RWPE1 (cell line): ENCODE measurements at regions not wholly inside any gene's neighbourhood (a gene's known extent, or its start where the extent isn't known, plus 50 kb on each side); places are given as distances from the start of the nearest gene placed in this dataset.

ENCODE experiments used
- CTCF ChIA-PET: fragments of 350-600 bp; sonication (Branson Sonifier 250); formaldehyde crosslinking; extraction: SDS; loops from one replicate; lab custom pipeline; 2021; lab: Yijun Ruan, JAX
- POLR2A ChIA-PET: fragments of 400-600 bp; formaldehyde crosslinking; extraction: SDS; loops from one replicate; lab custom pipeline; 2020; ENCODE audit warnings: antibody characterized with exemption; ENCODE audit not compliant: low non-redundant PET; lab: Yijun Ruan, JAX
- DNase-seq: peaks from one replicate; pipeline ENCODE4 v3.0.0; 2012; ENCODE audit warnings: low spot score
- H3K27ac ChIP-seq: fragments of 450-650 bp; 2 replicates; pipeline ENCODE4 v1.5.1; 2017
- CTCF ChIP-seq: fragments of 450-650 bp; conservative IDR thresholded peaks from 2 replicates; pipeline ENCODE4 v1.5.1; 2017; ENCODE audit warnings: low read depth, mild to moderate bottlenecking

- no peak overlapping the region for H3K27ac ChIP-seq
- ChIA-PET CTCF (no interaction called here), POLR2A (no interaction called here)
- no peak for TF ChIP-seq CTCF
- no peak for DNase-seq
Observed at GRCh38 chr12:28709986-28710685, 438.9 kb upstream of the FAR2 start.

GRCh38 chr12:28710882-28711281 lies 438.2 kb upstream of the FAR2 start:
- no peak for DNase-seq
- ChIA-PET POLR2A (no interaction called here), CTCF (no interaction called here)
- TF ChIP-seq CTCF, result no peak
- H3K27ac ChIP-seq, result no peak overlapping the region

GRCh38 chr12:28711421-28711820 lies 437.7 kb upstream of the FAR2 start:
- H3K27ac ChIP-seq, result no peak overlapping the region
- no peak for DNase-seq
- ChIA-PET POLR2A (no interaction called here), CTCF (no interaction called here)
- TF ChIP-seq CTCF, result no peak

- H3K27ac ChIP-seq, result no peak overlapping the region
Observed at GRCh38 chr12:28742791-28743190, 406.3 kb upstream of the FAR2 start.

GRCh38 chr12:28746734-28747325 lies 402.2 kb upstream of the FAR2 start:
- POLR2A ChIA-PET, result no interaction called here
- DNase-seq, result no peak
- CTCF ChIA-PET, result interaction anchor here (0.6 kb wide), 2 partner anchors 31 to 342 kb away, joined by 4 to 7 read pairs; no protein-coding TSS in a partner anchor
- no peak for TF ChIP-seq CTCF
- H3K27ac ChIP-seq, result no peak overlapping the region

More at GRCh38 chr12:28742791-28743190, 406.3 kb upstream of the FAR2 start:
- DNase-seq, result no peak
- ChIA-PET POLR2A (no interaction called here), CTCF (no interaction called here)
- no peak for TF ChIP-seq CTCF

- DNase-seq, result no peak
- H3K27ac ChIP-seq, result no peak overlapping the region
- POLR2A ChIA-PET, result no interaction called here
- CTCF ChIA-PET, result interaction anchor here (0.6 kb wide), 1 partner anchor 317 kb away, joined by 3 read pairs; no protein-coding TSS in a partner anchor
- TF ChIP-seq CTCF, result no peak
Observed at GRCh38 chr12:28750946-28751685, 398.0 kb upstream of the FAR2 start.
